ENCODE measurements at regions not wholly inside any gene's neighbourhood (a gene's known extent, or its start where the extent isn't known, plus 50 kb on each side); places are given as distances from the start of the nearest gene placed in this dataset.

DNA sequence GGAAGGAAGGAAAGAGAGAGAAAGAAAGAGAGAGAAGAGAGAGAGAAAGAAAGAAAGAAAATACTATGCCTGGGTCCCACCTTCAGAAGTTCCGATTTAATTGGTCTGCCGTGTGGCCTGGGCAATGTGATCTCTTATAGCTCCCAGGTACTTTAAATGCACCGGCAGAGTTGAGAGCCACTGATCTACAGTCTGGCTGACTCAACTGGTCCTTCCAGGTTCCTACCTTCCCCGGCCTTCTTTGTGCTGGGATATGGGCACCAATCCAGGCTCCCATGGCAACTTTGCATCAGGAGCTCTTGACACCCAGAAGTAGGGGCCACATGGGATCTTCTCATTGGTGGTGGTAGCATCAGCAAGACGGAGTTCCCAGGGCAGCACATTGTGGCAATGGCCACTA lies 186.5 kb upstream of the ATP6AP2 start:
- TF ChIP-seq NKRF (conservative IDR thresholded peaks at IDR 0.05) = no peak
- TF ChIP-seq TBL1XR1 (IDR thresholded peaks at IDR 0.05; ENCODE audit: low read depth, low read length) = no peak
- TF ChIP-seq STAT1 (conservative IDR thresholded peaks at IDR 0.05) = no peak
- TF ChIP-seq MLLT1 (IDR thresholded peaks at IDR 0.05) = no peak
- TF ChIP-seq, protein P1, sequence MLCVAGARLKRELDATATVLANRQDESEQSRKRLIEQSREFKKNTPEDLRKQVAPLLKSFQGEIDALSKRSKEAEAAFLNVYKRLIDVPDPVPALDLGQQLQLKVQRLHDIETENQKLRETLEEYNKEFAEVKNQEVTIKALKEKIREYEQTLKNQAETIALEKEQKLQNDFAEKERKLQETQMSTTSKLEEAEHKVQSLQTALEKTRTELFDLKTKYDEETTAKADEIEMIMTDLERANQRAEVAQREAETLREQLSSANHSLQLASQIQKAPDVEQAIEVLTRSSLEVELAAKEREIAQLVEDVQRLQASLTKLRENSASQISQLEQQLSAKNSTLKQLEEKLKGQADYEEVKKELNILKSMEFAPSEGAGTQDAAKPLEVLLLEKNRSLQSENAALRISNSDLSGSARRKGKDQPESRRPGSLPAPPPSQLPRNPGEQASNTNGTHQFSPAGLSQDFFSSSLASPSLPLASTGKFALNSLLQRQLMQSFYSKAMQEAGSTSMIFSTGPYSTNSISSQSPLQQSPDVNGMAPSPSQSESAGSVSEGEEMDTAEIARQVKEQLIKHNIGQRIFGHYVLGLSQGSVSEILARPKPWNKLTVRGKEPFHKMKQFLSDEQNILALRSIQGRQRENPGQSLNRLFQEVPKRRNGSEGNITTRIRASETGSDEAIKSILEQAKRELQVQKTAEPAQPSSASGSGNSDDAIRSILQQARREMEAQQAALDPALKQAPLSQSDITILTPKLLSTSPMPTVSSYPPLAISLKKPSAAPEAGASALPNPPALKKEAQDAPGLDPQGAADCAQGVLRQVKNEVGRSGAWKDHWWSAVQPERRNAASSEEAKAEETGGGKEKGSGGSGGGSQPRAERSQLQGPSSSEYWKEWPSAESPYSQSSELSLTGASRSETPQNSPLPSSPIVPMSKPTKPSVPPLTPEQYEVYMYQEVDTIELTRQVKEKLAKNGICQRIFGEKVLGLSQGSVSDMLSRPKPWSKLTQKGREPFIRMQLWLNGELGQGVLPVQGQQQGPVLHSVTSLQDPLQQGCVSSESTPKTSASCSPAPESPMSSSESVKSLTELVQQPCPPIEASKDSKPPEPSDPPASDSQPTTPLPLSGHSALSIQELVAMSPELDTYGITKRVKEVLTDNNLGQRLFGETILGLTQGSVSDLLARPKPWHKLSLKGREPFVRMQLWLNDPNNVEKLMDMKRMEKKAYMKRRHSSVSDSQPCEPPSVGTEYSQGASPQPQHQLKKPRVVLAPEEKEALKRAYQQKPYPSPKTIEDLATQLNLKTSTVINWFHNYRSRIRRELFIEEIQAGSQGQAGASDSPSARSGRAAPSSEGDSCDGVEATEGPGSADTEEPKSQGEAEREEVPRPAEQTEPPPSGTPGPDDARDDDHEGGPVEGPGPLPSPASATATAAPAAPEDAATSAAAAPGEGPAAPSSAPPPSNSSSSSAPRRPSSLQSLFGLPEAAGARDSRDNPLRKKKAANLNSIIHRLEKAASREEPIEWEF (IDR thresholded peaks at IDR 0.05; ENCODE audit: insufficient replicate concordance, low read depth, low read length) = no peak
- TF ChIP-seq CREM (IDR thresholded peaks at IDR 0.05; ENCODE audit: low read depth) = no peak
- no peak for TF ChIP-seq MXI1 (IDR thresholded peaks at IDR 0.05; ENCODE audit: low read depth, low read length)
- no peak for TF ChIP-seq ZNF622 (IDR thresholded peaks at IDR 0.05)
- TF ChIP-seq MEF2B (IDR thresholded peaks at IDR 0.05; ENCODE audit: partially characterized antibody, poor library complexity, severe bottlenecking) = no peak
- no peak for TF ChIP-seq RCOR1 (conservative IDR thresholded peaks at IDR 0.05; ENCODE audit: low read depth, low read length)
- TF ChIP-seq STAT3 (IDR thresholded peaks at IDR 0.05; ENCODE audit: low read depth, low read length) = no peak
- no peak for TF ChIP-seq CBX5 (IDR thresholded peaks at IDR 0.05; ENCODE audit: low read depth)
- H3K27ac ChIP-seq (ENCODE audit: control insufficient read depth, insufficient read depth) = no peak overlapping the region
- H3K9me3 ChIP-seq (replicated peaks; ENCODE audit: control insufficient read depth, insufficient read depth, low read length) = peaks cover 2% of the 10 kb centered on the region; the same call in 1 of the 3 replicates
- ATAC-seq = no peak
- DNase-seq (ENCODE audit: low read depth, low spot score) = no peak
- no peak overlapping the region for H3K4me2 ChIP-seq (ENCODE audit: control insufficient read depth, insufficient read depth)
- no peak for FAIRE-seq
- ChIA-PET CTCF (interaction anchor here (0.7 kb wide), 1 partner anchor 41 kb away, joined by 3 read pairs; no protein-coding TSS in a partner anchor), RAD21 (ENCODE audit: unreplicated experiment) (no interaction called here), SMC1A (ENCODE audit: uncharacterized antibody, unreplicated experiment) (no interaction called here), POLR2A (no interaction called here)
- H3K4me3 ChIP-seq = no peak overlapping the region
- no peaks in the 10 kb centered on the region for H3K79me2 ChIP-seq (ENCODE audit: control insufficient read depth, insufficient read depth, low read length)
- BruUV-seq (replicated peaks) = no TSS peak
- H3K4me1 ChIP-seq (ENCODE audit: control insufficient read depth, insufficient read depth, low read length) = no peaks in the 10 kb centered on the region; the same call in 1 of the 2 replicates
- intact Hi-C loops (cut with micrococcal nuclease; ENCODE audit: unreplicated experiment) (no loop called here), in situ Hi-C loops (cut with MboI) (no loop called here)
- no peak overlapping the region for H2AFZ ChIP-seq (ENCODE audit: control insufficient read depth, low read depth, low read length)
- no peaks in the 10 kb centered on the region for H3K27me3 ChIP-seq (replicated peaks in 1 of 2; ENCODE audit: control insufficient read depth in 2 of 2, insufficient read depth in 2 of 2, low read length in 1 of 2)
- WGBS (ENCODE audit: insufficient coverage, insufficient replicate concordance, low lambda C conversion rate, missing lambda C conversion rate) = 40% methylated on average over 5 of the region's 5 CpGs
- no peaks in the 10 kb centered on the region for H3K36me3 ChIP-seq (ENCODE audit: control insufficient read depth in 2 of 2, insufficient read depth in 2 of 2, low read length in 1 of 2)
- no peaks in the 10 kb centered on the region for H4K20me1 ChIP-seq (ENCODE audit: control insufficient read depth, insufficient read depth)
- no peak overlapping the region for H3K9ac ChIP-seq (ENCODE audit: control insufficient read depth, insufficient read depth, low read length)
